Fibroblast of mammary gland (primary cell): ENCODE measurements at regions not wholly inside any gene's neighbourhood (a gene's known extent, or its start where the extent isn't known, plus 50 kb on each side); places are given as distances from the start of the nearest gene placed in this dataset.

Experiments used
- DNase-seq: peaks from one replicate; pipeline ENCODE4 v3.0.0-alpha.2; 2010; ENCODE audit warnings: low read depth
- H3K4me3 ChIP-seq: 2 replicates; pipeline ENCODE4 v1.5.1; 2011; ENCODE audit warnings: low read depth, mild to moderate bottlenecking, low read length, moderate library complexity; ENCODE audit not compliant: control insufficient read depth
- CTCF ChIP-seq: conservative IDR thresholded peaks from 2 replicates; pipeline ENCODE4 v1.5.1; 2011; ENCODE audit warnings: low read depth, low read length, inconsistent platforms; ENCODE audit not compliant: control insufficient read depth, insufficient read depth

DNA sequence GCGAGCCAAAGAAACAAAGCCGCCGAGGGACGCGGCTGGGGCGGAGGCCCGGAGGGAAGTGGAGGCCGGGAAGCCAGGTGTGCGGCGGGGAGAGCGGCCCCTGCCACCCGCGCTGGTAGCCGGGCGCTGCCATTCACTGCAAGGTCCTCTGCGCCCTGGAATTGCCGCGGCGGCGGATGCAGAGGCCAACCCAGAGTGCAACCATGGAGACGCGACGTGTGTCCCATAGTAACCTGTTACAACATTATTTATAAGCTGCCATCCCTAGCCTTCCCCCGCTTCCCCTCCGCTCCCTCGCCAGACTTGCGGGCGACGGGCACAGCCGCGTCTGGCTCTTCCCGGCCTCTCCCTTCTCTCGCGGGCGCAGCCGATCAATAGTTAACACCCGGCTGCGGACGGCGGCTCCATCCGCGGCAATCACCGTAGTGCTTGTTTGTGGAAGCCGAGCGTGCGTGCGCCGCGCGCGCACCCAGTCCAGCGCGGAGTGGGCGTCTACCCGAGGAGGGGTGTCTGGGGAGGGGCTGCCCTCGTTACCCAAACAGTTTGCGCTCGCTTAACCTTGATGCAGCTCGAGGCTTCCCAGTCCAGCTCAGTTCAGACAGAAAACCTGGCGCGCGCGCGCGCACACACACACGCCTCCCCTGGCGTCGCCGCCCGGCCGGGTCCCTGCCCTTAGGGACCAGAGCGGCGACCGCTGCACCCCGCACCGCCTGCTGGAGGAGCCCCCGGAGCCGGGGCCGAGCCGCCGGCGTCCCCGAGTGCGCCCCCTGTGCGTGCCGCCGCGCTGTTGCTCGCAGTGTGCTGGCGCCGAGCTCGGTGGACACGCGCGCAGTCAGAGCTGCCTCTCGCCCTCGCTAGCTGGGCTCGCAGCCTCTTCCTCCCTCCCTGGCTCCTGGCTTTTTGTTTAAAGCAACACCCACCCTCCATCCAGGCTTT, 165.4 kb upstream of the DPP6 start:
- DNase-seq = no peak

DNA sequence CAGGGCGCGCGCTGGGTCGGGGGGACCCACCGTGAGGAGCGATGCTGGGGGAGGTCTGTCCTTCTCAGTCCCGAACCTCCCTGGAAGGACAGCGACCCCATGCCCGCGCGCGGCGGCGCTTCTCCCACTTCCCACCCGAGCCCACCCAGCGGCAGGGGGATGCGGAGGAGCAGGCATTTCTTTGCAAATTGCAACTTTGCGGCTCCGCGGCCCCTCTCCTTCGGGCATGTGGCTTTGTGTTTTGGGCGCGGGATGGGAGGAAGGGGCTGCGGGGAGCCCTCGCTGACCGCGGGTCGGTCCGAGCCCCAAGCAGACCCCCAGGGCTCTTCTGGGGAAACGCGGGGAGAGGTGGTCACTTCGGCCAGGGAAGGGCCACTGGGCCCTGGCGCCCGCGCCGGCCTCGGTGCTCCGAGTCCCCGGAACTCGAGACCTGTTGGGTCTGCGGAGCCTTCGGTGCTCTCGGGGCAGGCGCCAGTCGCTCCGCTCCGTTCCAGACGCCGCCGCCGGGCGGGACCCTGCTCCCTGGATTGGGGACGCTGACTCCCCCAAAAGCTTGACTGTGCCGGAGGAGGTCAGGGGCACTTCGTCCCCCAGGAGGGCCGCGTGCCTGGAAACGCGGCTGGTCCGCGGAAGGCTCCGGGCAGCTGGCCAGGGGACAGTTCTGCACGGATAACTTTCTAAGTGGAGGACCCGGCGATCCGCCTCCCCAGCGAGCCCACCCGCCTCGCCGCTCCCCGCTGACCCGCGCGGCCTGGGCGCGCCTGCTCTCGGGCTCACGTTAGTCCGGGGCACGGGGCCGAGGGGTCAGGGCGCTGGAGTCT, 164.2 kb upstream of the DPP6 start:
- TF ChIP-seq CTCF = no peak
- H3K4me3 ChIP-seq = no peak overlapping the region
- DNase-seq = no peak

More for the DNA sequence above, 165.4 kb upstream of the DPP6 start:
- no peak overlapping the region for H3K4me3 ChIP-seq
- no peak for TF ChIP-seq CTCF

DNA sequence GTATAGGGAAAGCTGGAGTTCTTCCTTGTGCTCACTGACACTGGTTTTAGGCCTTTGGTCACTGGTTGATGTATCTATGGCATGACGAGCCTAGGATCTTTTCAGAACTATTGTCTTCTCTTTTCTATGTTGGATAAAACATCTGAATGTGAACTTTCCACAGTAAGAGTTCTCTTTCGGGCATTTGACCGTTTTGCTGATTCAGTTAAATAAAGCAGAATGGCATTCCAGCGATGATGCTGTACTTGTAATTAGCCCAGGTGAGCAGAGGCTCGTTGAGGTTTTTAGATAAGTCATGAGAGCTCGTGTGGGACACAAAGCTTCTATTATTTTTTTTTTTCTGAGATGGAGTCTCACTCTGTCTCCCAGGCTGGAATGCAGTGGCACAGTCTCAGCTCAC, 160.2 kb upstream of the DPP6 start:
- H3K4me3 ChIP-seq = no peak overlapping the region
- no peak for TF ChIP-seq CTCF
- DNase-seq = no peak

DNA sequence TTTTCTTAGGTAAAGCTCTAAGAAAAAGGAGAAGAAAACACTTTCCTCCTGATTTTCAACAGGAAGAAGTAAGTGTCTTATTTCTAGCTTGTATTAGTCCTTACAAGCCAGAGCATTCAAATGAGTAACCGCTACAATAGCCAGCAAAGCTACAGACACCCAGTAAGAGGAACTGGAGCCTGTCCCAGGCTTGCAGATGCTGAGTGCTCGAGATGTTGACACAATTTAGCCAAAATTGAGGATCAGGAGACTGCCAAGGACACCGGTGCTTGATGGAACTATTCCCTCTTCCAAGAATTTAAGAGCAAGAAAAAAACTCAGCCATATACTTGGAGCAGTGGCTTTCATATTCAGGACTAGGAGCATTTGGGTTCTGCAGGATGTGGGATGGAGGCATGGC, 149.3 kb upstream of the DPP6 start:
- no peak for DNase-seq
- TF ChIP-seq CTCF = no peak
- H3K4me3 ChIP-seq = no peak overlapping the region

GRCh38 chr7:153912211-153912610, 140.0 kb upstream of the DPP6 start:
- TF ChIP-seq CTCF = no peak

DNA sequence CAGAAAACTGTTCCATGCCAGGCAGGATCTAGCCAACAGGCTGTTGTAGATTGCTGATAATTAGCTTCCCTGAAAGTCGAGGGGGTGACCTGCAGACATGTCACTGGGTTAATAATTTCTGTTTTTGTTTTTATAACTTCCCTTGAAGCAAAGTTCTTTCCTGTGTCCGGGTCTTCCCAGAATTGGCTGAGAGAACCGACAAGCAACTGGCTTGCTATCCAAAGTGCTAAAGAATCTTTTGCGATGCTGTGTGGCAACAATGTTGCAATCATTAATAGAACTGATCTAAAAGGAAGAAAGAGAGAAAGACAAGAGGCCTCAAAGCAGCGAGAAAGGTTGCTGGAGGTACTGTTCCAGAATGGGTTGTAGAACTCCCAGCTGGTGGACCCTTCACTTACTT, 132.1 kb upstream of the DPP6 start:
- DNase-seq = no peak
- no peak for TF ChIP-seq CTCF
- H3K4me3 ChIP-seq = no peak overlapping the region

More at GRCh38 chr7:153912211-153912610, 140.0 kb upstream of the DPP6 start:
- H3K4me3 ChIP-seq = no peak overlapping the region
- DNase-seq = no peak
